ENCODE measurements at regions not wholly inside any gene's neighbourhood (a gene's known extent, or its start where the extent isn't known, plus 50 kb on each side); places are given as distances from the start of the nearest gene placed in this dataset.
"Not testable (repeated sequence)": the region's sequence is repeated elsewhere in the genome, so short reads cannot be mapped to it uniquely, and the experiment has no call there.

DNA sequence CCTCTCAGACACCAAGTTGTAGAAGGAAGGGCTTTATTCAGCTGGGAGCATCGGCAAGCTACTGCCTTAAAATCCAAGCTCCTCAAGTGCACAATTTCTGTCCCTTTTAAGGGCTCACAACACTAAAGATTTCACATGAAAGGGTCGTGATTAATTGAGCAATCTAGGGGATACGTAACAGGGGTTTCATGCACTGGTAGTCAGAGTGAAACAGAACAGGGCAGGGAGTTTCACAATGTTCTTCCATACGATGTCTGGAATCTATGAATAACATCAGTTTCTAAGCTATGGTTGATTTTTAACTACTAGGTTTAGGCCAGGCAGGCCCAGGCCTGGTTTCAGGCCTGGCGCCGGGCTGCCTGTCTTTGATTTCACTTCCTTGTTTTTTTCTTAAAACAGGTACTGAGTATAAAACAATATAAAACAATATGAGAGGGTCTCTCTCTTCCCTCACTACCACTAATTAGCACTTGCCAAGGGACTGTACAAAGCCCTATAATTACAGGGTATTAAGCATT lies 315.4 kb downstream of the NAF1 start:
- FAIRE-seq: peak; percentile 85
- DNase-seq (ENCODE audit: extremely low spot score, insufficient read length, low read depth): not testable (repeated sequence)

DNA sequence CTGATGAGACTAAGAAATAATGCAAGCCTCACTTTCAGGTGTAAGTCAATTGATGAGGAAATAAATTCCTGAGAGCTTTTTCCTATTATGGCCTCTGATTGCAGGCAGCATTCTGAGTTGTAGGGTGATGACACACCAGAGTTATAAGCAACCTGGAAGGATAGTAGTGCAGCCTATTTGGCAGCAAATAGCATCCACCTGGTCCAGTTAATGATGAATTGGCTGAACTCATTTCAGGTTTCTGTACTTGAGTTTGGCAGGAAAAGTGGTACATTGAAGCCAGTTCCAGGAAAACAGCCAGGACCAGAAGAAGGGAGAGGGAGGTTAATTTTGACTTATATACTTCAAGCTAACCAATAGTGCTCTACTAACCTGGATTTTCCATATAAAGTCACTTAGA lies 316.8 kb downstream of the NAF1 start:
- FAIRE-seq (peak; percentile 24), DNase-seq (ENCODE audit: extremely low spot score, insufficient read length, low read depth) (no peak)

DNA sequence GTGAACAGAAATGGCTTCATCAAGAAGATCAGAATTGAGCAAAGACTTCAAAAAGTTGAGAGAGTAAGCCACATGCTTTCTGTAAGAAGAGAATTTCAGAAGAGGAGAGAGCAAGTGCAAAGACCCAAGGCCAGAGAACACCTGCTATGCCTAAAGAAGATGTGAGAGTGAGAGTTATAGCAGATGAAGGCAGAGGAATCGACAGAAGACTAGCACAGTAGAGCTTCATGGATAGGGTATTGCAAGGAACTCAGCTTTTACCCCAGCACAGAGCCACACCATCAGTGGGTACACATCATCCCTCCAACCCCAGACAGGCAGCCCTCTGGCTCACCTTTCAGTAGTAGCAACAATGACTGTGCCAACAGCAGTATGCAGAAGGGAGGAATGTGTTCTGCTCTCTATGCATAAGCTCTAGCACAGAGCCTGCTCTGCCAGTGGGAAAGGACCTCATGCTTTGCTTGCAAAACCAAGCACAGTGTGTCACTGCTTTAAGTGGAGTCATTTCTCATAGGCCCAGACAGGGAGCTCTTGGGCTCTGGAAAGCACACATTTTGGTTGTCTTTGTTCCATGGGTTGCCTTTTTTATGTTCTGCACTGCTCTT lies 318.6 kb downstream of the NAF1 start:
- DNase-seq (ENCODE audit: extremely low spot score, insufficient read length, low read depth) (no peak), FAIRE-seq (no peak)

DNA sequence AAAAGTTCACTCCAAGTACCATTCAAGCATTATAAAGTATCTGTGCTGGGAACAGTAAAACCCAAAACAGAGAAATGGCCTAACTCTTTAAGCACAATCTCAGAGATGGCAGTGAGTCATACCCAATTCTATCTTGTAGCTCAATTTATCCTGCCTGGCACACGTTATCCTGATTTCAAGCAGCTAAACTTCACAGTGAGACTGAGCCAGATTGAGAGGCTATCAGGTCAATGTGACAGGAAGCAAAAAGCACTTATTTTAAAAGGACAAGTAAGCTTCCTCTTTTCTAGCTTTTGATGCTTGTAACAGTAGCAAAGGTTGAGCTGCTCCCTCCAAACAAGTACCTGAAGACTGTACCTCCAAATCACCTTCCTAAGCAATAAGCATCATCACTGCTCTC lies 324.9 kb downstream of the NAF1 start:
- FAIRE-seq: peak; percentile 58
- DNase-seq (ENCODE audit: extremely low spot score, insufficient read length, low read depth): no peak

DNA sequence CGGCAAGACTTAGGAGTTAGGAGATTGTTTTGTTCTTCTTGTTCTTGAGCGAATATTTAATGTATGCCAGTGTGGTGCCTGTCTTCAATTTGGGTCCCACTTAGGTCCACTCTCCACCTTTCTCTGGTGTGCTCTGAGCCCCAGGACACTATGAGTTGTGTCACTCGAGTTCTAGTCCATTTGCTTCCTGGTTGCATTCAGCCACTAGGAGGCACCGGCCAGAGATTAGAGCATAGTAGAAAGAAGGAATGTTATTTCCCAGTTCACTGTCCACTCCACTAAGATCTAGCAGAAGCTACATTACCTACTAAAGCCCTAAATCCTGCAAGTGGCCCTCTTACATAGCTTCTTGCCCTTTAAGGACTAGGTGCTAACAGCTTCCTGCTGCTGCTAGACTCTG lies 326.9 kb downstream of the NAF1 start:
- DNase-seq (ENCODE audit: extremely low spot score, insufficient read length, low read depth) (no peak), FAIRE-seq (no peak)

DNA sequence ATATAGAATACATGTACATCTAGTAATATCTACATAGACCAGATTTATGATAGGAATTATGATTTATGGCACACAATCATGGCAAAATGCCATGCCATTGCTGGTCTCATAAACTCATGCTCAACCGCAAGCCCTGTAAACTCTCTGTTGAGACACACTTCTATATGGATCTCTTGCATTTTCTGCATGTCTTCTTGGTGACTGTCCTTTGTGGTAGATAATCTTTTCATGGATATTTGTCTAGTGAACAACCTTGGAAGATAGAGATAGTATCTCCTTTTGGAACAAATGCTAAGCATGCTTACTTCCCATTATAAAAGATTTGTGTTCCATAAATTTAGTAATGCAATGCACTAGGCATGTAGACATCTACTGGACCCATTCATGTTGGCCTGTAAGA lies 328.0 kb downstream of the NAF1 start:
- FAIRE-seq: no peak
- DNase-seq (ENCODE audit: extremely low spot score, insufficient read length, low read depth): no peak

DNA sequence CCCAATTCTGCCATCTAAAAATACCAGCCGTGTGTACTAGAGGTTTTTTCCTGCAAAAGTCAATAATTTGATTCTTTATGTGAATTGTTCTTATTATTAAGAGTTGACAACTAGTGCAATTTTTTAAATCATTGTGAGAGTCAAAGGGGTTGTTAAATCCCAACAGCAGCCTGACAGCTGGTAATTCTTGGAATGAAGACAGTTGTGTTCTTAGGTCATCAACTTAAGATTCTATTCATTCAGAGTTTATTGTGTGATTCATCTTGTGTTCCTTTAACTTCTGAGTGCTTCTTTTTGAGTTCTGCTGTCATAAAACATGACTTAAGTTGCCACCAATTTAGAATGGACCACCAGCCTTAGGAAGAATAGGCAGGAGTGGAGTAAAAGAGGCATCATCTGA lies 329.0 kb downstream of the NAF1 start:
- no peak for FAIRE-seq

DNA sequence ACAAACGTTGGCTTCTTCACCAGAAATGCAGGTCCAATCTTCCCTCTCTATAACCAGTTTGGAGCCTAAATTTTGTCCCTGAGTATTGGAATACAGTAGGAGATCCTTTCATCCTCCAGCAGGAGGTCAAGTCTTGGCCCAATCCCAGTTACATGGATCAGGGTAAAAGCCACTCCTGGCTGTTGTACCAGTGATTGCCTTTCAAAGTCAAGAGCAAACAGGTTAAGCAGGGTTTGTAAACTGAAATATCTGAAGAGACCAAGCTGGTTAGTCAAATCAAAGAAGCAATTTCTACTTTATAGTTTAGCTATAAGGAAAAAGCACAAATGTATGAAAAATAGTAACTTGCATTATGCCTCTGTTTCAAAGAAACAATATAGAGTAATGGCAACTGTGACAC lies 329.4 kb downstream of the NAF1 start:
- DNase-seq (ENCODE audit: extremely low spot score, insufficient read length, low read depth): no peak
- no peak for FAIRE-seq

More for the DNA sequence above, 329.0 kb downstream of the NAF1 start:
- no peak for DNase-seq (ENCODE audit: extremely low spot score, insufficient read length, low read depth)

DNA sequence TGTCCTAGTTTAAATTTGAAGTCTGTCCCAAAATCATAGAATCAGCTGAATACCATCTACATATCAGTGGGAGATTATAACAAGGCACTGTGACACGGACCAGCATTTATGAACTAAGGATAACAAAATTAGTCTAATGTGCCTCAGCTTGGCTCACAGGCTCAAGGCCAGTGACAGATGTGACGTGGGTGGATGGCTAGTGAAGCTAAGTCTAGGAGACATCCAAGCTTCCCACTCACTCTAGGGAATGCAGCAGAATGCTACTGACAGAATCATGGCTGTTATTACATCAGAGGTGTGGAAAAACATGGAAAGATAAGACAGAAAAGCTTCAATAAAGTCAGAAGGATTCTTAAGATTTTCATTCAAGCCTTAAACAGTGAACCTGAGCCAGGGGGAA lies 329.9 kb downstream of the NAF1 start:
- DNase-seq (ENCODE audit: extremely low spot score, insufficient read length, low read depth) (no peak), FAIRE-seq (no peak)

DNA sequence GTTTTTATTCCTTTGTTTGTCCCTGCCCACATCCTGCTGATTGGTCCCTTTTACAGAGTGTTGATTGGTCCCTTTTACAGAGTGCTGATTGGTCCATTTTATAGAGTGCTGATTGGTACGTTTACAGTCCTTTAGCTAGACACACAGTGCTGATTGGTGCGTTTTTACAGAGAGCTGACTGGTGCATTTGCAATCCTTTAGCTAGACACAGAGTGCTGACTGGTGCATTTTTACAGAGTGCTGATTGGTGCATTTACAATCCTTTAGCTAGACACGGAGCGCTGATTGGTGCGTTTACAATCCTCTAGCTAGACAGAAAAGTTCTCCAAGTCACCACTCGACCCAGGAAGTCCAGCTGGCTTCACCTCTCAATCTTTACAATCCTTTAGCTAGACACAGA lies 330.4 kb downstream of the NAF1 start:
- FAIRE-seq: not testable (repeated sequence)

DNA sequence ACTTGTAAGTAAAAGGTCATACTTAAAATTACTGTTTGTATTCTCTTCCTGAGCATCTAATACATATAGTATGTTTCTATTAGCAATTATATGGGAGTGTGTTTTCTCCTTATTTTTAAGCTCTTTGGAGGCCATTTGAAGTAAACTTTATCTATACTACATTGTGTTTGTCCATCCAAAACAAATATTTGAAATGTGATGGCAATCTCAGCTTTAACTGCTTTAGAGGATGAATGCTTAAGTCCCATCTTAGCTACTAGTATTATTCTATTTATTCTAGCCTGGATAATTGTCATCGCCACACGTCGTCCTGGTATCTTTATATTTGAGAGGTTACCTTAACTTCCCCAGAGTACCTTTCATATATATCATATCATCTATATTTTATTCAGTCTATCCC lies 335.8 kb downstream of the NAF1 start:
- FAIRE-seq (no peak), DNase-seq (ENCODE audit: extremely low spot score, insufficient read length, low read depth) (no peak)

More for the DNA sequence above, 330.4 kb downstream of the NAF1 start:
- DNase-seq (ENCODE audit: extremely low spot score, insufficient read length, low read depth): not testable (repeated sequence)

DNA sequence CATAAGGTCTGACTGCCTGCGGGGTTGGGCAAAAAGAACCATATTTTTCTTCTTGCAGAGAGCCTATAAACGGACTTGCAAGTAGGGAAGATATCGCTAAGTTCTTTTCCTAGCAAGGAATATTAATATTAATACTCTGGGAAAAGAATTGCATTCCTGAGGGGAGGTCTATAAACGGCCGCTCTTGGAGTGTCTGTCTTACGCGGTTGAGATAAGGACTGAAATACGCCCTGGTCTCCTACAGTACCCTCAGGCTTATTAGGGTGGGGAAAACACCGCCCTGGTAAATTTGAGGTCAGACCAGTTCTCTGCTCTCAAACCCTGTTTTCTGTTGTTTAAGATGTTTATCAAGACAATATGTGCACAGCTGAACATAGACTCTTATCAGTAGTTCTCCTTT lies 349.3 kb downstream of the NAF1 start:
- FAIRE-seq; DNase-seq (ENCODE audit: extremely low spot score, insufficient read length, low read depth): not testable (repeated sequence)

DNA sequence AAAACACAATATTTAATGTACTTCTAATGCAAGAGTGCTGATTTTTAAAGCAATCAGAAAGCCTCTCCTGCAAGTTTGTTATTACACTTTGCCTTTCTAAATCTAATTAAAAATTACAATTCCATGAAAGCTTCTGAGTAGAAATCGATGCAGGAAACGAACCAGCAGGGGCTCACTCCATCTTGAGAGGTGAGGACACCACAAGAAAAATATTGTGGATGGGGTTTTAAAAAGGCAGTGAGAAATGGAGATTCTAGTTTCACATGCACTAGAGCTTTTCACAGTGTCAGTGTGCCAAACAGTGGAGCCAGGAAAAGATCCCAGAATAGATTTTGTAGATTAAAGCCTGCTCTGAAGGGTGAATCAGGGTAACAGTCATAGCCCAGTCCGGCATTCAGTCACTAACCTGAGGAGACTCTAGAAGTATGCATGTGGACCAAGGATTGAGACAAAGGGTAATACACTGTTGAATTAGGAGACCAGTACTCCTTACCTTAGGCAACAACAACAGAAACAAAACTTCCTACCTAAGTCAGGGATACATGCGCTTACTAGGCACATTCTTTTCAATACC lies 362.3 kb downstream of the NAF1 start:
- DNase-seq (ENCODE audit: extremely low spot score, insufficient read length, low read depth) (no peak), FAIRE-seq (no peak)

DNA sequence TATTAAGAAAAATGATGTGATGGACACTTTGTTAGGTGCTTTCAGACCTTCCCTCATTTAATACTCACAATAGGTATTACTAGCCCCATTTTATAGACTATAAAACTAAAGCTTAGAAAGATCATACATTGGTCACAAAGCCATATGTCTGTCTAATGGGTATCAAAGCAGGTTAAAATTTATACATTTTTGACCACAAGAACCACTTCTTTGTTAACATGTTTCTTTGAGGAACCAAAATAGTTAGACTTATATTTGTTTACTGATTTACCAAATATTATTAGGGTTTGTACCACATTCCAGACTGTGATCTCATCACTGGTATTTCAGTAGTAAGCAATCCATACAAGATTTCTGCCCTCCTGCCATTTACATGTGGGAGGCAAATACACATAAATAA lies 363.3 kb downstream of the NAF1 start:
- FAIRE-seq (peak; percentile 70), DNase-seq (ENCODE audit: extremely low spot score, insufficient read length, low read depth) (no peak)

DNA sequence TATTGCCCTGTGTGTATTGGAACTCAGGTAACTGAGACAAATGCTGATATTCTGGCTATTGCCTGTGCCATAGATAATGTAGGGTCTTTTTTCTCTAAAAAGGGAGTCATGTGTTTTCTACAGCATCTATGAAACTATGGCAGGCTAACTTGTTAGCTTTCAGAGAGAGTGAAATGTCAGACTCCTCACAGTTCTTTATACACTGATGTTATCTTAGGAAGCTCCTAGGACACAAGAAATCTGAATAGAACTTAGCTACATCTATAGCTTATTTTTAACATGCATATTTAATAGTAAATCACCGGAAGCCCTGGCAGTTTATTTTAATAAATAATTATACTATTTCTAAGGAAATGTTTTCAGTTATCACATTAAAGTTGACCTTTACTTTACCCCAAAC lies 369.6 kb downstream of the NAF1 start:
- FAIRE-seq (no peak), DNase-seq (ENCODE audit: extremely low spot score, insufficient read length, low read depth) (no peak)

DNA sequence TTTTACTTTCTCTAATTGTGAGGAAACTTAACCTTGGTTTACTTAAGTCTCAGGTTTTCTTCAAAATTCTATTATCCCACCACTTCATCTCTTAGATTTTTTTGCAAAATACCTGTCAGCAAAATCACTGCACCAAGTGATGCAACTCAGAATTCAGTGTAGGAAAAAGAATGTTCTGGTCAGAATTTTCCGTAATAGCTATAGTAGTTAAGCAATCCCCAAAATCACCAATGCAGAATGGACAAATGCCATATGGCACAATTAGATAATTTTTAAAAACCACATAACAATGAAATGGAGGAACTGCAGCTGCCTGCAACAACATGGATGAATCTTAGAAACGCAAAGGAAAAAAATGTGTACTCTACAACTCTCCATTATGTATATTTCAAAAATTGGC lies 373.1 kb downstream of the NAF1 start:
- FAIRE-seq (no peak), DNase-seq (ENCODE audit: extremely low spot score, insufficient read length, low read depth) (no peak)

DNA sequence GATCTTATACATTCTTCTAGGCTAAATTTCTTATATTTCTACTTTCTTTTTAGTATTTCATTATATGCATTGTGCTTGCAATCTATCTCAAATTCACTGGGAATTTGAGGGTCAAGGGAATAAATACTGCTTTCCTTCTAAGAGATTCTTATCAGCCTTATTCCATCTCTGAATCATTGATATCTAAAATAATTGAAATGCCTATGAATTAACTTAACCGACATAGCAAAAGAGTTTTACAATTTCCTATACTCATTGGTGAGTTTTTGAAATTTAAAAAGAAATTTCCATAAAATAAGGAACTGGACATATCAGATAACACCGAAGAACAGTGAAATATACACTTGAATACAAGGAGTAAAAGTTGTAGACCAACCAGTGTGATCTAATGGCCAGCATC lies 373.7 kb downstream of the NAF1 start:
- no peak for FAIRE-seq
- DNase-seq (ENCODE audit: extremely low spot score, insufficient read length, low read depth): no peak

DNA sequence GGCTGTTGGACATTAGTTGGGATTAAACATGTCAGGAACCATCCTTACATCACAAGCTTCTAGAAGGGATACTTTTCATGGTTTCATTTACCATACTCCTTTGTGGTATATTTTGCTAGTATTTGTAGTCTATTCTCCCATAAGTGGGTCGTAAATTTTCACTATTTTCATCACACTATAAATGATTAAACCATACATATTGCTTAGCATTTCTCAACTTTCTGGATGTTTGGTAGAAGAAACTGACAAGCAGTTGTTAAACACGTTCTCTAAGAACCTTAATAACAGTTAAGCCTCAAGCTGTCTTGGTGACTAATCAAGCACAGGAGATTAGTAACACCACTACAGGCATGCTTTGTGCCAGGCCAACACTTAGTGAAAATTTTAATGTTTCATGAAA lies 375.5 kb downstream of the NAF1 start:
- FAIRE-seq (peak; percentile 35), DNase-seq (ENCODE audit: extremely low spot score, insufficient read length, low read depth) (no peak)

DNA sequence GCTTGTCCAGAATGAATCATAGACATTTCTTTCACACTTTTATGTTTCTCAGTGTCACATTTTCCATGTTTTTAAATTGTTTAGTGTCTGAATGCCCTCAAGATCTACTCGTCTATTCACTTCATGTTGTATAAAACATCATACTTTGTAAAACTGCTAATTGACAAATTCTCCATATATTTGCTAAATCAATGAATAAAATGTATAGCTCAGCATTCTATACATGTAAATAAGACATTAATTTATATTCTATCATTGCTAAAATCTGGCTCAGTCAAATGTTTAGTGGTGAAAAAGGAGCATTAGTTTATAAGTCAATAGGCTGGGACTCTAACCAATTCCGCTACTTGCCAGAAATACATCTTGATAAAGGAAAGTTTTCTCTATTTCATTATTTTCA lies 379.6 kb downstream of the NAF1 start:
- no peak for DNase-seq (ENCODE audit: extremely low spot score, insufficient read length, low read depth)

DNA sequence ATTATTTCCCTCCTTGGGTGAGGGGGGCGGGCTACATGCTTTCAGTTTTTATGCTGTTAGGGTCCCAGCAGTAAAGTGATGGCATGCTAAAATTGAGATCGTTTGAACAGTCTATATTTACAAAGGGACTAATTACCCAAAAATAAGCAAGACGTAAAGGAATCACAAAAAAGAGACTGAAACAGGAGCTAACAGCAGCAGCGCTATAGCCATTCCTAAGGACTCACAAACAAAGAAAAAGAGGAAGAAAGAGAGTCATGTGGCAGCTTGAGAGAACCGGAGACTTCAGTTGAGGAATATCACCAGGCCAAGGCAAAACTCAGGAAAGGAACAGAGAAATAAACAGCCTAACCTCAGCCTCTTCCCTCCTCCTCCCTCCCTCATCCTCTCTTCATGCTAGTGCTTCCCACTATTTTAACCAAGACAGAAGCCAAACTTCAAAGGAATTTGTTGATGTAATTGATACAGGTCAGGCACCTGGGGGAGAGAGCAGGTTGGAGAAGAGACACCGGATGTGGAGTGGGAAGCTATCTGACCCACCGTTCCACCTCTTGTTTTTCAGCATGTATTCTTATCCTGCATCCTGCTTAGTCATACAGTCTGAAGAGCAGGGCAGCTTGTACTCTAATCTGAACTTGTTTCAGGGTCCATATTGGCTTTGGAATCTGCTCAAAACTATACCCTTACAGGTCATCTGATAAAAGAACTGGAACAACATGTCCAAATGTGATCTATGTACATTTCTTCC lies 383.7 kb downstream of the NAF1 start:
- DNase-seq (ENCODE audit: extremely low spot score, insufficient read length, low read depth) (no peak), FAIRE-seq (peak; percentile 48)

More for the DNA sequence above, 379.6 kb downstream of the NAF1 start:
- FAIRE-seq: no peak

DNA sequence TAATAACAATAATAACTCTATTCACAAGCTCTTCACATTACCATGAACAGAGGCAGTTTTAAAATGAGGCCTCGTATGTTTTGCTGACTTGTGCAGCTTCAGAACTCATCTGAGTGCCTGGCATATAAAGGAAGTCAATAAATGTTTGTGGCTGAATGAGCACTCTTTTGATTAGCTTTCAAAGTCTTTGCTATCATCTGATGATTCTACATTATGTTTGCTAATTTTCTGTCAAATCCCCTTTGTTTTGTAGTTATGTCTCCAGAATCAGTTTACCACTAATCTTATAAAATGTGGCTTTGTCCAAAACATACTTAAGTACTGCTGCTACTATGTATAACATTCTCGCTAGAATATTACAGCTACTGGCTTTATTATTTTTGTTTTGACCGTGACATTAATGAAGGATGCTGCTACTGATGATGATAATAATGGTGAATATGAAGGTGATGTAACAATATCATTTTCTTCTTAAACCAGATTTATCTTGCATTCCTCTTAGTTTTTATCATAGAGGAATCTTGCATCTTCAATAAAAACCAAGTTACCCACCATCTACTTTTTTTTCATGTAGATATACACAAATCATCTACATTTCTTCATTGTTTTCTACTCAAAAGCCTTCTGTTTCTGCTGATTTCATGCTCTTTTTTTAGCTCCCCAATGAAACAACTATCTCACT lies 384.5 kb downstream of the NAF1 start:
- DNase-seq (ENCODE audit: extremely low spot score, insufficient read length, low read depth) (no peak), FAIRE-seq (no peak)

All from GM18507 (cell line).